IPS DF 6.9 (cell line): ENCODE measurements at regions not wholly inside any gene's neighbourhood (a gene's known extent, or its start where the extent isn't known, plus 50 kb on each side); places are given as distances from the start of the nearest gene placed in this dataset.
"Not testable (repeated sequence)": the region's sequence is repeated elsewhere in the genome, so short reads cannot be mapped to it uniquely, and the experiment has no call there.

ENCODE experiments used
- DNase-seq: peaks from one replicate; pipeline ENCODE4 v3.0.0-alpha.2; 2013; ENCODE audit warnings: low read depth, low spot score
- H3K27ac ChIP-seq: one replicate; pipeline ENCODE4 v1.5.1; 2013; ENCODE audit warnings: low read length, control low read depth
- H3K27me3 ChIP-seq: 2 replicates; pipeline ENCODE4 v1.6.1; 2013; ENCODE audit warnings: mild to moderate bottlenecking, low read length; ENCODE audit not compliant: control insufficient read depth, insufficient read depth
- H3K36me3 ChIP-seq: 2 replicates; pipeline ENCODE4 v1.6.1; 2013; ENCODE audit warnings: low read length; ENCODE audit not compliant: control insufficient read depth, insufficient read depth
- H3K4me1 ChIP-seq: 2 replicates; pipeline ENCODE4 v1.6.1; 2013; ENCODE audit warnings: low read length; ENCODE audit not compliant: control insufficient read depth, insufficient read depth
- H3K4me3 ChIP-seq: 2 replicates; pipeline ENCODE4 v1.5.1; 2013; ENCODE audit warnings: mild to moderate bottlenecking, low read length
- H3K9me3 ChIP-seq: 2 replicates; pipeline ENCODE4 v1.6.1; 2013; ENCODE audit warnings: low read length, inconsistent platforms; ENCODE audit not compliant: control insufficient read depth, insufficient read depth
- WGBS: extraction: QIAGEN DNeasy Blood & Tissue Kit; methylation state at CpG from one replicate; pipeline ENCODE4 v1.1.7; 2013; ENCODE audit warnings: mixed read lengths, missing lambda C conversion rate; ENCODE audit not compliant: insufficient read length, insufficient coverage; 5-methylcytosine and 5-hydroxymethylcytosine counted together

DNA sequence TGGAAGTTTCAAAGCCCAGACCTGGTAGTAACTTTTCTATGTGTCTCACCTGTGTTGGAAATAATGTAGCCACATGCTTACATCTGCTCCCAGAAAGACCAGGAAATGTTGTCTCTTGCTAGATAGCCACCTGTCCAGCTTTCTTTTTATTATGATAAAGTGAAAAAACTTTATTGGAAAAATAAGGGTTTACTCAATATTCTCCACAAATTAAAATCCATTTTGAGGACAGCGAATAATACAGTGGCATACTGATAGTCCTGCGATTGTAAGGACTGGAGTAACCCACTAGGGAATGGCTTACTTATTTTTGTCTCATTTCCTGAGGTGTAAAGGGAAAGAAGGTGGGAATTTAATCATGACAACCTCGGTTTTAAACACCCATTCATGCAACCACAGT lies 100.1 kb downstream of the HFE start:
- WGBS = no CpG with 5 or more reads among the region's 3 CpGs
- no peaks in the 10 kb centered on the region for H3K27me3 ChIP-seq
- no peaks in the 10 kb centered on the region for H3K9me3 ChIP-seq
- no peak overlapping the region for H3K4me3 ChIP-seq
- H3K4me1 ChIP-seq = peaks cover 4% of the 10 kb centered on the region; the same call in 1 of the 2 replicates
- no peaks in the 10 kb centered on the region for H3K36me3 ChIP-seq
- DNase-seq = no peak
- H3K27ac ChIP-seq = no peak overlapping the region

- Histone ChIP-seq H3K9me3 (no peaks in the 10 kb centered on the region), H3K4me3 (peak overlapping the region; percentile 68; the same call in 1 of the 2 replicates), H3K4me1 (peaks cover 4% of the 10 kb centered on the region; the same call in 1 of the 2 replicates), H3K27ac (peak overlapping the region; percentile 2), H3K27me3 (no peaks in the 10 kb centered on the region), H3K36me3 (no peaks in the 10 kb centered on the region)
- no CpG with 5 or more reads among the region's 20 CpGs for WGBS
- DNase-seq = no peak
Measured at GRCh38 chr6:26187981-26188635, 100.9 kb downstream of the HFE start.

GRCh38 chr6:26191512-26191911 lies 104.3 kb downstream of the HFE start:
- WGBS = no CpG with 5 or more reads among the region's 8 CpGs
- not testable (repeated sequence) for H3K36me3 ChIP-seq, H3K9me3 ChIP-seq, H3K4me1 ChIP-seq, H3K27ac ChIP-seq, H3K27me3 ChIP-seq, H3K4me3 ChIP-seq, DNase-seq

DNA sequence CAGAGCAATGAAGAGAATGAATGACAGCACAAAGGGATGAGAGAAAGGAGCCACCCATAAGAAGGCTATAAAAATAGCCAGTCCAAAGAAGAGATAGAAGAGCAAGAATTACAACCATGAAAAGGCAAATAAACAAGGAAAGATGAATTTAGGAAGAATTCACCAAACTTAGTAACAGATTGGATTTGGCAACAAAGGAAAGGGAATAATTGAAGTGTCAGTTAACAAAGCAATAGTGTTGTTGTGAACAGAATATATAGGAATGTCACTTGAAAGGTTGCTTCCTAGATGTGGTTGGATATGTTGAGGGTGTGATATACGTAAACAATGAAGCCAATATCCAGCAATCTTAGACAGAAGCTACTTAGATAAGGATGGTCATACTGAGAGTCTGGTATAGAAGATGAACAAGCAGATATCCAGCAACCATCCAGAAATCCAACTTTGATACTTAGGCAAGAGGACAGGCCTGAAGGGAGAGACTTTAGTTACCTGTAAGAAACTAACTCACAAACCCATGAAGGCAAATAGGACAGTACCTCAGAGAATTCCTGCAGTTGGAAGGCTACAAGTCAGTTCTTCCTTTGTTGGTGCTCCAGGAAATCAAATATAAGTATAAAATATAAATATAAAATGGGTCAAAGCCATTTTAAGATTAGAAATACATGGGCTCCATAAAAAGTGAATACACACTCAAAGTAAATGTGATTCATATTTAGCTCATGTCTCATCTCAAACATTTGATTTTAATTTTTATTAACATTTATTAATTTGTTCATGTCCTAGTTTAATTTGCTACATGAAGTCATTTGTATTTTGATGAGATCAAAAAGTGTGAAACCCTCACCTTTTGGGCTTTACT lies 106.5 kb downstream of the HFE start:
- Histone ChIP-seq H3K4me3 (no peak overlapping the region), H3K27ac (no peak overlapping the region), H3K9me3 (no peaks in the 10 kb centered on the region), H3K36me3 (no peaks in the 10 kb centered on the region), H3K27me3 (no peaks in the 10 kb centered on the region), H3K4me1 (no peaks in the 10 kb centered on the region)
- no CpG with 5 or more reads among the region's 1 CpG for WGBS
- DNase-seq = no peak

GRCh38 chr6:26194329-26194701 lies 107.1 kb downstream of the HFE start:
- no peak for DNase-seq
- H3K4me1 ChIP-seq = no peaks in the 10 kb centered on the region
- WGBS = no CpG with 5 or more reads among the region's 3 CpGs
- H3K36me3 ChIP-seq = no peaks in the 10 kb centered on the region
- no peaks in the 10 kb centered on the region for H3K9me3 ChIP-seq
- no peak overlapping the region for H3K4me3 ChIP-seq
- H3K27me3 ChIP-seq = no peaks in the 10 kb centered on the region
- no peak overlapping the region for H3K27ac ChIP-seq

DNA sequence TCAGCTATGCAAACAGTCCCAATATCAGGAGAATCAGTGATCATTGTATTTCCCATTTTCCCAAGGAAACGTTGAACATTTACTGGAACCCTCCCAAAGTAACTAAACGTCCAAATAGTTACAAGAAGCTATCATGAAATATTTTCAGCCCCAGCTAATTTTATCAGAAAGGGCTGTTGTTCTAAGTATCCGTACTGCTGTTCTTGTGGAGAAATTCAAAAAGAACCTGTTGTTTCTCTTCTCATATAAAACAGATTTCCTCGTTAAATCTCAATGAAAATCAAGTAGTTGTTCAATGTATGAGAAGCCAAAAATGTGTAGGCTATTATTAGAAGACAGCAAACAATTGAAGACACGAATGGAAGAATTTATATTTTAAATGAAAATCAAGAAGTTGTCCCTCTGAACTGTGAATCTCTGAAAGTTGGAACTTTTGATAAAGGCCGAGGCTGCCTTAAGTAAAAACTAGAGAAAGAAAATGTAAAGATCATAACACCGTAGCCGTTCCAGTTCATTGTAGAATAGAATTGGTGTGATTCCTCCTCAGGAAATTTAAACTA lies 107.7 kb downstream of the HFE start:
- Histone ChIP-seq H3K36me3 (no peaks in the 10 kb centered on the region), H3K27me3 (no peaks in the 10 kb centered on the region), H3K27ac (no peak overlapping the region), H3K4me3 (peak overlapping the region; percentile 19; the same call in 1 of the 2 replicates), H3K4me1 (no peaks in the 10 kb centered on the region), H3K9me3 (no peaks in the 10 kb centered on the region)
- no peak for DNase-seq
- WGBS = no CpG with 5 or more reads among the region's 8 CpGs

GRCh38 chr6:26195376-26195923 lies 108.2 kb downstream of the HFE start:
- Histone ChIP-seq H3K27ac (no peak overlapping the region), H3K27me3 (no peaks in the 10 kb centered on the region), H3K9me3 (no peaks in the 10 kb centered on the region), H3K4me1 (no peaks in the 10 kb centered on the region), H3K36me3 (no peaks in the 10 kb centered on the region), H3K4me3 (peak overlapping the region; percentile 74; the same call in 1 of the 2 replicates)
- no CpG with 5 or more reads among the region's 23 CpGs for WGBS
- DNase-seq = no peak

- Histone ChIP-seq H3K4me1 (no peaks in the 10 kb centered on the region), H3K36me3 (no peaks in the 10 kb centered on the region), H3K27ac (no peak overlapping the region), H3K9me3 (no peaks in the 10 kb centered on the region), H3K4me3 (peak overlapping the region; percentile 74; the same call in 1 of the 2 replicates), H3K27me3 (no peaks in the 10 kb centered on the region)
- no CpG with 5 or more reads among the region's 28 CpGs for WGBS
- DNase-seq = no peak
Measured at GRCh38 chr6:26195924-26196845, 109.0 kb downstream of the HFE start.

DNA sequence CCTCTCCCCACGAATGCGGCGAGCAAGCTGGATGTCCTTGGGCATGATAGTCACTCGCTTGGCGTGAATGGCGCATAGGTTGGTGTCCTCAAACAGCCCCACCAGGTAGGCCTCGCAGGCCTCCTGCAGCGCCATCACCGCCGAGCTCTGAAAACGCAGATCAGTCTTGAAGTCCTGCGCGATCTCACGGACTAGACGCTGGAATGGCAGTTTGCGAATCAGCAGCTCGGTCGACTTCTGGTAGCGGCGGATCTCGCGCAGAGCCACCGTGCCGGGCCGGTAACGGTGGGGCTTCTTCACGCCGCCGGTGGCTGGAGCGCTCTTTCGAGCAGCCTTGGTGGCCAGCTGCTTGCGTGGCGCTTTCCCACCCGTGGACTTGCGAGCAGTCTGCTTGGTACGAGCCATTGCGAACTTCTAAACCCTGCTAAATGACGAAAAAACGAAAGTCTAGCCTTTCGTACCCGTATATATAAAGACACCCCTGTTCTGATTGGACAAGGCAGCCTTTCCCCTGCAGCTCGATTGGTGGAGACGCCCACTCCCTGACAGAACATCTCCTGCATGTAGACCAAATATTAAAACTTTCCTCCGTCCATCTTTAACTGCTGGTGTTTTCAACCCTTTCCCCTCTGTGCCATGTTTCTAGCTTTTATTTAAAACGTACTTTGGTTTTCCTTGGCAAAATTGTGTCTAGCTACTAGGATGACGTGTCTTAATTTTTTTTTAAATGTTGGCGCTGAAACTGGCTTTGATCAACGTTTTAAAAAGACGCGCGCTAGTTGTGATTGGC lies 109.8 kb downstream of the HFE start:
- Histone ChIP-seq H3K27me3 (no peaks in the 10 kb centered on the region), H3K9me3 (no peaks in the 10 kb centered on the region), H3K4me1 (no peaks in the 10 kb centered on the region), H3K36me3 (no peaks in the 10 kb centered on the region), H3K27ac (no peak overlapping the region), H3K4me3 (peak overlapping the region; percentile 74)
- no peak for DNase-seq
- WGBS = no CpG with 5 or more reads among the region's 51 CpGs
